ENCODE measurements at regions not wholly inside any gene's neighbourhood (a gene's known extent, or its start where the extent isn't known, plus 50 kb on each side); places are given as distances from the start of the nearest gene placed in this dataset.

DNA sequence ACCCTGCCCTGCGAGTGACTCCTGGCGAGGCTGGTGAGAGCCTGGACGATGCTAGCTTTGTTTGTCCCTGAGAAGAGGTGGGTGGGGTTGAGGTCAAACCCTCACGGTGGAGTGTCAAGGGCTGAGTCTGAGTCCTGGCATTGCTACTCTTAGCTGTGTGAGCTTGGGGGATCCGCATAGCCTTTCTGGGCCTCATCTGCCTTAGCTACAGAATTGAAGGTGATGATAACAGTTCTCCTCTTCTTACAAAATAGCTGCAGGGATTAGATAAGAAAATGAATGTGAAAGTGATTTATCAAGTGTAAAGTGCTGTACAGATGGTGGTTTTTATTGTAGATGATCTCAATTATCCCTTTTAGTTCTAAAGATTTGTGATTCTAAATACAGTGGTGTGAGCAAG is 144.6 kb downstream of the LPIN1 start:
- Histone ChIP-seq H3K9me3 (ENCODE audit: control insufficient read depth, low read depth, low read length) (no peaks in the 10 kb centered on the region), H3K4me2 (ENCODE audit: control insufficient read depth, extremely low read depth, insufficient read depth, low read depth, low read length) (no peak overlapping the region), H3K36me3 (ENCODE audit: control insufficient read depth in 2 of 2, extremely low read depth in 1 of 2, insufficient read depth in 2 of 2, low read length in 2 of 2) (no peaks in the 10 kb centered on the region), H3K9me1 (ENCODE audit: control insufficient read depth, extremely low read depth, insufficient read depth, low read length) (no peaks in the 10 kb centered on the region), H2AFZ (ENCODE audit: control insufficient read depth, low read length) (no peak overlapping the region), H3K4me3 (ENCODE audit: control insufficient read depth in 2 of 3, extremely low read depth in 1 of 3, insufficient read depth in 2 of 3, low read depth in 1 of 3, low read length in 3 of 3) (no peak overlapping the region), H3K27me3 (ENCODE audit: control insufficient read depth, extremely low read depth, insufficient read depth, low read length) (no peaks in the 10 kb centered on the region), H3K27ac (ENCODE audit: control insufficient read depth, insufficient read depth, low read length) (no peak overlapping the region), H3K4me1 (ENCODE audit: control insufficient read depth, extremely low read depth, insufficient read depth, low read length) (no peaks in the 10 kb centered on the region), H4K20me1 (ENCODE audit: control insufficient read depth, extremely low read depth, insufficient read depth, low read length) (no peaks in the 10 kb centered on the region), H3K79me2 (ENCODE audit: control insufficient read depth, insufficient read depth, low read length) (no peaks in the 10 kb centered on the region), H3K9ac (ENCODE audit: control insufficient read depth, extremely low read depth, insufficient read depth, low read length) (no peak overlapping the region)
- TF ChIP-seq, protein P1, sequence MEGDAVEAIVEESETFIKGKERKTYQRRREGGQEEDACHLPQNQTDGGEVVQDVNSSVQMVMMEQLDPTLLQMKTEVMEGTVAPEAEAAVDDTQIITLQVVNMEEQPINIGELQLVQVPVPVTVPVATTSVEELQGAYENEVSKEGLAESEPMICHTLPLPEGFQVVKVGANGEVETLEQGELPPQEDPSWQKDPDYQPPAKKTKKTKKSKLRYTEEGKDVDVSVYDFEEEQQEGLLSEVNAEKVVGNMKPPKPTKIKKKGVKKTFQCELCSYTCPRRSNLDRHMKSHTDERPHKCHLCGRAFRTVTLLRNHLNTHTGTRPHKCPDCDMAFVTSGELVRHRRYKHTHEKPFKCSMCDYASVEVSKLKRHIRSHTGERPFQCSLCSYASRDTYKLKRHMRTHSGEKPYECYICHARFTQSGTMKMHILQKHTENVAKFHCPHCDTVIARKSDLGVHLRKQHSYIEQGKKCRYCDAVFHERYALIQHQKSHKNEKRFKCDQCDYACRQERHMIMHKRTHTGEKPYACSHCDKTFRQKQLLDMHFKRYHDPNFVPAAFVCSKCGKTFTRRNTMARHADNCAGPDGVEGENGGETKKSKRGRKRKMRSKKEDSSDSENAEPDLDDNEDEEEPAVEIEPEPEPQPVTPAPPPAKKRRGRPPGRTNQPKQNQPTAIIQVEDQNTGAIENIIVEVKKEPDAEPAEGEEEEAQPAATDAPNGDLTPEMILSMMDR (optimal IDR thresholded peaks at IDR 0.05 in 1 of 3, IDR thresholded peaks at IDR 0.05 in 1 of 3, conservative IDR thresholded peaks at IDR 0.05 in 1 of 3; ENCODE audit: extremely low read depth in 1 of 3, insufficient read depth in 2 of 3, low read length in 3 of 3), result no peak
- TF ChIP-seq EZH2 (IDR thresholded peaks at IDR 0.05; ENCODE audit: low read length), result no peak
- dilution Hi-C loops (cut with MboI; ENCODE audit: extremely low pct_ligation_motif_present, low sequenced_read_pairs), result no loop called here
- no peak for DNase-seq (ENCODE audit: low read depth, low spot score)
- FAIRE-seq, result no peak

GRCh38 chr2:11891671-11892440 is 145.4 kb downstream of the LPIN1 start:
- Histone ChIP-seq H3K27ac (ENCODE audit: control insufficient read depth, insufficient read depth, low read length) (no peak overlapping the region), H4K20me1 (ENCODE audit: control insufficient read depth, extremely low read depth, insufficient read depth, low read length) (no peaks in the 10 kb centered on the region), H3K79me2 (ENCODE audit: control insufficient read depth, insufficient read depth, low read length) (no peaks in the 10 kb centered on the region), H3K4me2 (ENCODE audit: control insufficient read depth, extremely low read depth, insufficient read depth, low read depth, low read length) (no peak overlapping the region), H3K9ac (ENCODE audit: control insufficient read depth, extremely low read depth, insufficient read depth, low read length) (no peak overlapping the region), H3K9me3 (ENCODE audit: control insufficient read depth, low read depth, low read length) (no peaks in the 10 kb centered on the region), H3K36me3 (ENCODE audit: control insufficient read depth in 2 of 2, extremely low read depth in 1 of 2, insufficient read depth in 2 of 2, low read length in 2 of 2) (no peaks in the 10 kb centered on the region), H3K9me1 (ENCODE audit: control insufficient read depth, extremely low read depth, insufficient read depth, low read length) (no peaks in the 10 kb centered on the region), H3K4me1 (ENCODE audit: control insufficient read depth, extremely low read depth, insufficient read depth, low read length) (no peaks in the 10 kb centered on the region), H3K4me3 (ENCODE audit: control insufficient read depth in 2 of 3, extremely low read depth in 1 of 3, insufficient read depth in 2 of 3, low read depth in 1 of 3, low read length in 3 of 3) (no peak overlapping the region), H3K27me3 (ENCODE audit: control insufficient read depth, extremely low read depth, insufficient read depth, low read length) (no peaks in the 10 kb centered on the region), H2AFZ (ENCODE audit: control insufficient read depth, low read length) (no peak overlapping the region)
- dilution Hi-C loops (cut with MboI; ENCODE audit: extremely low pct_ligation_motif_present, low sequenced_read_pairs), result no loop called here
- DNase-seq (ENCODE audit: low read depth, low spot score) (no peak), FAIRE-seq (no peak)
- TF ChIP-seq, protein P1 (optimal IDR thresholded peaks at IDR 0.05 in 1 of 3, IDR thresholded peaks at IDR 0.05 in 1 of 3, conservative IDR thresholded peaks at IDR 0.05 in 1 of 3; ENCODE audit: extremely low read depth in 1 of 3, insufficient read depth in 2 of 3, low read length in 3 of 3), result no peak
- no peak for TF ChIP-seq EZH2 (IDR thresholded peaks at IDR 0.05; ENCODE audit: low read length)
